NB4 (cell line): ENCODE measurements at regions not wholly inside any gene's neighbourhood (a gene's known extent, or its start where the extent isn't known, plus 50 kb on each side); places are given as distances from the start of the nearest gene placed in this dataset.

Experiments
- DNase-seq: peaks from one replicate; pipeline ENCODE4 v3.0.0; 2010; ENCODE audit warnings: low read depth
- H3K4me3 ChIP-seq: one replicate; pipeline ENCODE4 v1.5.1; 2011; ENCODE audit warnings: mild to moderate bottlenecking, low read depth, low read length, moderate library complexity
- CTCF ChIP-seq: IDR thresholded peaks from one replicate; pipeline ENCODE4 v1.5.1; 2012; ENCODE audit warnings: low read depth, low read length
- MAX ChIP-seq: IDR thresholded peaks from 2 replicates; pipeline ENCODE4 v1.6.1; 2011; ENCODE audit warnings: low read depth, low read length
- MYC ChIP-seq: IDR thresholded peaks from 2 replicates; pipeline ENCODE4 v1.6.1; 2011; ENCODE audit warnings: low read depth, low read length
- POLR2A ChIP-seq: IDR thresholded peaks from 2 replicates; pipeline ENCODE4 v1.6.1; 2011; ENCODE audit warnings: mild to moderate bottlenecking; ENCODE audit not compliant: insufficient read length; ENCODE audit errors: extremely low read depth

- TF ChIP-seq MAX (no peak), CTCF (no peak)
- no peak overlapping the region for H3K4me3 ChIP-seq
- no peak for DNase-seq
Measured at GRCh38 chr11:37605229-37605628, 1007.2 kb upstream of the RAG2 start.

GRCh38 chr11:37598381-37598780 is 1000.3 kb upstream of the RAG2 start:
- no peak for TF ChIP-seq POLR2A
- TF ChIP-seq CTCF: no peak
- no peak for TF ChIP-seq MYC
- no peak for TF ChIP-seq MAX
- DNase-seq: no peak
- no peak overlapping the region for H3K4me3 ChIP-seq

DNA sequence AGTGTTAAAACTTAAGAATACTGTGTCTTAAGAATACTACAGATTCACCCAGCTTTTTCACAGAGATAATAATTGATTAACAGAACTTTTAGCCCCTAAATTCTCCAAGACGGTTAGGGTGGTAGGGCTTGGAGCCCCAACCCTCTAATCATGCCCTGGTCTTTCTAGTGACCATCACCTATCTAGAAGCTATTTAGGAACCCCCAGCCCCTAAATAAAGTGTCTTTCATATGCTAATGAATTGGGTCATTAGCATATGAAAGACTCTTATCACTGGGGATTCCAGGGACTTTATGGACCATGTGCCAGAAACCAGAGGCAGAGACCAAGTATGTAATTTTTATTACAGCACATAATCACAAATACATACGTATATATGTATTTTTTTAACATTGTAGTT is 999.7 kb upstream of the RAG2 start:
- no peak for TF ChIP-seq MAX
- no peak for TF ChIP-seq MYC
- TF ChIP-seq POLR2A: no peak
- no peak for TF ChIP-seq CTCF
- H3K4me3 ChIP-seq: no peak overlapping the region
- DNase-seq: no peak

DNA sequence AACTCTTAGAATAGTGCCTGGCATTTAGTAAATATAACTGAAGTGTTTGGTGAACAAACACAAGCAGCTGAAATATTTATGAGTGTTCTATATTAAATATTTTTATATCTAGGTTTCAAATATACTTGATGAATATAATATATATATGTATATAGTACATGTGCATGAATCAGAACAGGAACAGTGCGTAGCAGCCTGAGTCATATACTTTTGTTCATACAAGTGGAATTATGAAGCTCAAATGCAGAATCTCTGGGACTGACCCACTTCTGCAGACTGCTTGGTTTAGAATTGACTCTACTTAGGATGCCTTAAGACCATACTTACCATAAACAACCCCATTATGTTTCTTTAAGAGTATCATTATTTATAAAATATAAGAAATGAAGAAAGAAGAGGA is 997.8 kb upstream of the RAG2 start:
- no peak for DNase-seq
- no peak for TF ChIP-seq CTCF
- TF ChIP-seq MYC: no peak
- TF ChIP-seq POLR2A: no peak
- TF ChIP-seq MAX: no peak
- H3K4me3 ChIP-seq: no peak overlapping the region

DNA sequence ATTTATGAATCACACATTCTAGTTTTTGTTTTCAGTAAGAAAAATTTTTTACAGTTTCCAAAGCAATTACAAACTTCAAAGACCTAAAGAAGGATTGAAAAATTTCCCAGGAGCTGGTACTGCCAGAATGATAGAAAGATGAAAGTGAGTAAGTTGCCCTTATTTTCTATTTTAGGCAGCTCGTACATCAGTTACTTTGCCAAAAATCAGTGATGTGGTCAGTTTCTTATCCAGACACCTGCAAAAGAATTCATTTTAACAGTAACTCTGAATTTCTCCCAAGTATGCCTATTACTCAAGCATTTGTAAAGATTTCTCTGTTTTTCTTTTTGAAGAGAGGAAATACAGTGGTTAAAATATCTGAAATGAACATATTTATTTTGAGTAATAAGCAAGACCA is 976.3 kb upstream of the RAG2 start:
- no peak for DNase-seq
- TF ChIP-seq POLR2A (no peak), MAX (no peak), MYC (no peak), CTCF (no peak)
- no peak overlapping the region for H3K4me3 ChIP-seq

GRCh38 chr11:37572491-37573171 is 974.6 kb upstream of the RAG2 start:
- no peak for DNase-seq
- no peak for TF ChIP-seq CTCF
- TF ChIP-seq MYC: no peak
- TF ChIP-seq MAX: no peak
- no peak for TF ChIP-seq POLR2A
- H3K4me3 ChIP-seq: no peak overlapping the region
